B cell (primary cell): ENCODE measurements at regions not wholly inside any gene's neighbourhood (a gene's known extent, or its start where the extent isn't known, plus 50 kb on each side); places are given as distances from the start of the nearest gene placed in this dataset.

Experiments used
- ATAC-seq: fragments of 200-7000 bp; cut with Tn5 transposase; one replicate; pipeline ENCODE4 v1.10.0; 2021; ENCODE audit warnings: low read depth, mild to moderate bottlenecking, moderate number of reproducible peaks, moderate library complexity
- CTCF ChIA-PET: fragments of 350-600 bp; sonication (Branson Sonifier 250); formaldehyde crosslinking; loops from one replicate; lab custom pipeline; 2021; ENCODE audit warnings: antibody characterized with exemption, inconsistent platforms; lab: Charles Lee
- POLR2A ChIA-PET: fragments of 350-600 bp; sonication (Branson Sonifier 250); formaldehyde crosslinking; loops from one replicate; lab custom pipeline; 2021; ENCODE audit warnings: antibody characterized with exemption; lab: Charles Lee
- DNase-seq: peaks from one replicate; pipeline ENCODE4 v3.0.0; 2013
- H2AFZ ChIP-seq: 2 replicates; pipeline ENCODE4 v1.6.1; 2012; ENCODE audit warnings: mild to moderate bottlenecking, low read depth, low read length; ENCODE audit not compliant: insufficient read depth, poor library complexity, severe bottlenecking
- H3K27ac ChIP-seq, 2 donors: 1 replicate in 1 of 2; 2 replicates in 1 of 2; pipeline ENCODE4 v1.5.1; 2012 to 2013; ENCODE audit warnings: low read length in 2 of 2, mild to moderate bottlenecking in 2 of 2, moderate library complexity in 1 of 2
- H3K27me3 ChIP-seq, 4 experiments: fragments of 200-600 bp in 1 of 4; sonication (generic) in 1 of 4; replicated peaks in 1 of 4; 1 replicate in 2 of 4; 2 replicates in 2 of 4; pipeline versions ENCODE4 v1.6.1 to v1.7.0; 2013 to 2016; ENCODE audit warnings: low read length in 3 of 4, mild to moderate bottlenecking in 2 of 4, mixed read lengths in 1 of 4, moderate library complexity in 1 of 4; ENCODE audit not compliant: insufficient read depth in 4 of 4, control insufficient read depth in 3 of 4; ENCODE audit errors: control extremely low read depth in 1 of 4
- H3K36me3 ChIP-seq, 2 experiments: replicated peaks in 1 of 2; 1 replicate in 1 of 2; 2 replicates in 1 of 2; pipeline versions ENCODE4 v1.6.1 to v1.7.1; 2013; ENCODE audit warnings: low read length in 1 of 2; ENCODE audit not compliant: insufficient read depth in 2 of 2, control insufficient read depth in 1 of 2; ENCODE audit errors: control extremely low read depth in 1 of 2, extremely low read depth in 1 of 2
- H3K4me1 ChIP-seq, 2 donors: fragments of 200-600 bp in 1 of 2; sonication (generic) in 1 of 2; 1 replicate in 1 of 2; 2 replicates in 1 of 2; pipeline versions ENCODE4 v1.5.1 to v1.6.1; 2013 to 2017; ENCODE audit warnings: low read length in 2 of 2; ENCODE audit not compliant: control insufficient read depth in 2 of 2, insufficient read depth in 2 of 2
- H3K4me2 ChIP-seq: replicated peaks from 2 replicates; pipeline ENCODE3; 2012; ENCODE audit warnings: mild to moderate bottlenecking, low read depth, low read length; ENCODE audit not compliant: poor library complexity, severe bottlenecking
- H3K4me3 ChIP-seq, 5 experiments: fragments of 200-600 bp in 1 of 5; sonication (generic) in 1 of 5; 1 replicate in 3 of 5; 2 replicates in 2 of 5; pipeline versions ENCODE4 v1.5.1 to v1.7.0; 2011 to 2016; ENCODE audit warnings: low read length in 4 of 5, mild to moderate bottlenecking in 4 of 5, low read depth in 2 of 5, control low read depth in 1 of 5, moderate library complexity in 1 of 5; ENCODE audit not compliant: insufficient read depth in 1 of 5; ENCODE audit errors: control extremely low read depth in 1 of 5, extremely low read depth in 1 of 5
- H3K79me2 ChIP-seq: fragments of 200-600 bp; sonication (generic); one replicate; pipeline ENCODE4 v1.6.0; 2016; ENCODE audit warnings: low read length; ENCODE audit not compliant: control insufficient read depth, insufficient read depth
- H3K9ac ChIP-seq: fragments of 200-600 bp; sonication (generic); 2 replicates; pipeline ENCODE4 v1.6.1; 2017; ENCODE audit warnings: mild to moderate bottlenecking, low read length, moderate library complexity
- H3K9me3 ChIP-seq, 3 donors: one replicate each; pipeline versions ENCODE4 v1.6.1 to v1.7.1; 2013; ENCODE audit warnings: low read length in 2 of 3; ENCODE audit not compliant: control insufficient read depth in 2 of 3, insufficient read depth in 1 of 3; ENCODE audit errors: control extremely low read depth in 1 of 3
- H4K20me1 ChIP-seq: 2 replicates; pipeline ENCODE4 v1.6.0; 2012; ENCODE audit warnings: mild to moderate bottlenecking, low read length; ENCODE audit not compliant: insufficient read depth, control insufficient read depth, poor library complexity, severe bottlenecking
- H3K27ac Mint-ChIP-seq: one replicate; pipeline ENCODE4 v1.8.0; 2021; ENCODE audit warnings: mixed read lengths
- H3K27me3 Mint-ChIP-seq: one replicate; pipeline ENCODE4 v1.8.0; 2021; ENCODE audit warnings: mixed read lengths
- H3K4me1 Mint-ChIP-seq: one replicate; pipeline ENCODE4 v1.8.0; 2021; ENCODE audit warnings: mixed read lengths
- H3K4me3 Mint-ChIP-seq: one replicate; pipeline ENCODE4 v1.8.0; 2021; ENCODE audit warnings: mixed read lengths
- H3K9me3 Mint-ChIP-seq: one replicate; pipeline ENCODE4 v1.8.0; 2022; ENCODE audit warnings: mixed read lengths; ENCODE audit not compliant: insufficient read depth
- CTCF ChIP-seq: fragments of 200-600 bp; IDR thresholded peaks from one replicate; pipeline ENCODE4 v1.8.0; 2022; ENCODE audit warnings: antibody characterized with exemption, mild to moderate bottlenecking
- EZH2 ChIP-seq: IDR thresholded peaks from 2 replicates; pipeline ENCODE4 v1.6.1; 2012; ENCODE audit warnings: borderline replicate concordance, low read depth, mild to moderate bottlenecking, moderate library complexity, low read length; ENCODE audit not compliant: insufficient read depth, poor library complexity, severe bottlenecking
- WGBS: methylation state at CpG from one replicate; pipeline ENCODE4 v1.1.5; 2013; ENCODE audit warnings: missing lambda C conversion rate; ENCODE audit not compliant: insufficient coverage; 5-methylcytosine and 5-hydroxymethylcytosine counted together
- intact Hi-C: fragments of 100-400 bp; cut with micrococcal nuclease; formaldehyde crosslinking; loops from one replicate; pipeline ENCODE4 v1.10.0; 2022

- H3K27me3 ChIP-seq = no peaks in the 10 kb centered on the region
- H3K4me1 Mint-ChIP-seq = no peaks in the 10 kb centered on the region
- H3K4me2 ChIP-seq = no peak overlapping the region
- peaks cover 0 to 9% (median 0%) of the 10 kb centered on the region in 3 donors for H3K9me3 ChIP-seq
- H3K9me3 Mint-ChIP-seq = peaks cover 5% of the 10 kb centered on the region
- POLR2A ChIA-PET = no interaction called here
- TF ChIP-seq CTCF (no peak), EZH2 (no peak)
- no peak overlapping the region for H3K27ac Mint-ChIP-seq
- DNase-seq = no peak
- H3K4me3 ChIP-seq = no peak overlapping the region
- no peaks in the 10 kb centered on the region for H3K79me2 ChIP-seq
- H3K9ac ChIP-seq = no peak overlapping the region
- ATAC-seq = no peak
- intact Hi-C loops = no loop called here
- no peak overlapping the region for H2AFZ ChIP-seq
- no peak overlapping the region for H3K4me3 Mint-ChIP-seq
- no peaks in the 10 kb centered on the region for H4K20me1 ChIP-seq
- H3K27ac ChIP-seq = no peak overlapping the region
- CTCF ChIA-PET = no interaction called here
- no peaks in the 10 kb centered on the region for H3K27me3 Mint-ChIP-seq
- no peaks in the 10 kb centered on the region for H3K4me1 ChIP-seq
- 57% methylated on average over 2 of the region's 2 CpGs for WGBS
- H3K36me3 ChIP-seq = no peaks in the 10 kb centered on the region
Observed at GRCh38 chr11:37963440-37963839, 1365.4 kb upstream of the RAG2 start.

GRCh38 chr11:37957717-37958116 lies 1359.7 kb upstream of the RAG2 start:
- H3K27me3 ChIP-seq = no peaks in the 10 kb centered on the region
- no peak overlapping the region for H3K4me2 ChIP-seq
- no peaks in the 10 kb centered on the region for H3K79me2 ChIP-seq
- intact Hi-C loops = no loop called here
- Mint-ChIP-seq H3K27me3 (no peaks in the 10 kb centered on the region), H3K4me3 (no peak overlapping the region), H3K27ac (no peak overlapping the region), H3K9me3 (peaks cover 7% of the 10 kb centered on the region), H3K4me1 (no peaks in the 10 kb centered on the region)
- TF ChIP-seq EZH2 = no peak
- no peak for TF ChIP-seq CTCF
- no peak overlapping the region for H2AFZ ChIP-seq
- H3K4me3 ChIP-seq = no peak overlapping the region
- H3K27ac ChIP-seq = no peak overlapping the region
- H3K9ac ChIP-seq = no peak overlapping the region
- ATAC-seq (no peak), DNase-seq (no peak)
- no CpG with 5 or more reads among the region's 1 CpG for WGBS
- CTCF ChIA-PET = no interaction called here
- H4K20me1 ChIP-seq = no peaks in the 10 kb centered on the region
- no peaks in the 10 kb centered on the region for H3K36me3 ChIP-seq
- no peaks in the 10 kb centered on the region for H3K9me3 ChIP-seq
- POLR2A ChIA-PET = no interaction called here
- H3K4me1 ChIP-seq = no peaks in the 10 kb centered on the region
